Hematopoietic multipotent progenitor cell (in vitro differentiated cells): ENCODE measurements at regions not wholly inside any gene's neighbourhood (a gene's known extent, or its start where the extent isn't known, plus 50 kb on each side); places are given as distances from the start of the nearest gene placed in this dataset.

Experiments
- DNase-seq, 3 donors: peaks; one replicate each; pipeline ENCODE4 v3.0.0-alpha.2; 2011 to 2015; ENCODE audit warnings: low read depth in 2 of 3, low spot score in 2 of 3

DNA sequence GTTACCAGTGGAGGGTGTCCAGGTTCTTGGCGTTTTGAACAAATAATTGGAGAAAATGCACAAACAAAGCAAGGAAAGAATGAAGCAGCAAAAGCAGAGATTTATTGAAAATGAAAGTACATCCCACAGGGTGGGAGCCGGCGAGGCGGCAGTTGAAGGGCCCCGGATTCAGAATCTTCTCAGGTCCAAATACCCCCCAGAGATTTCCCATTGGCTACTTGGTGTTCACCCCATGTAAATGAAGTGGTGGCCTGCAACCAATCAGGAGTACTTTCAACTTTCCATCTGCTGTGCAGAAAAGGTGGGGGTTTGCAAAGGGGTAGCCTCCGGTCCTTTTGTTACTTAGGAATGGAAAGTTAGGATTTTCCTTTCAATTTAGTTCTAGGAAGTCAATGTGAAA lies 1447.0 kb downstream of the C4orf33 start:
- no peak for DNase-seq

DNA sequence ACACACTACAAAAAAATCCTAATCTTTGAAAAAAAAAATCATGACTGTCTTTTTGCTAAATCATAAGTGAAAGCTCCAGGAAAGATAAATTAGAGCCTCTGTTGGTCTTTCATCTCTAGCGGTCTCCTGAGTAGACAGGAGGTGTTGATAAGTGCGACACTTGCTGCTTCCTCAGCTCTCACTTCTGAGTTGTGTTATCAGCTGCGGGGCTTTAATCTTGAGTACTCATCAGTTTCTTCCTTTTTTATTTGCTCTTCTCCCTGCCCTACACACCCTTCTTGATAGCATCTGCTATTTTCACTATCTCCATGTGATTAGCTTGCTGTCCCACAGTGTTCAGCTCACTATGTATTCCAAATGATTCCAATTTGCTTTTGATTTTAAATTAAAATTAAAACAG lies 1449.2 kb downstream of the C4orf33 start:
- no peak for DNase-seq

- DNase-seq: no peak
Measured at GRCh38 chr4:130545596-130545995, 1449.6 kb downstream of the C4orf33 start.

GRCh38 chr4:130559268-130559667 lies 1463.3 kb downstream of the C4orf33 start:
- no peak for DNase-seq

- no peak for DNase-seq
Measured at GRCh38 chr4:130563185-130563888, 1467.4 kb downstream of the C4orf33 start.

DNA sequence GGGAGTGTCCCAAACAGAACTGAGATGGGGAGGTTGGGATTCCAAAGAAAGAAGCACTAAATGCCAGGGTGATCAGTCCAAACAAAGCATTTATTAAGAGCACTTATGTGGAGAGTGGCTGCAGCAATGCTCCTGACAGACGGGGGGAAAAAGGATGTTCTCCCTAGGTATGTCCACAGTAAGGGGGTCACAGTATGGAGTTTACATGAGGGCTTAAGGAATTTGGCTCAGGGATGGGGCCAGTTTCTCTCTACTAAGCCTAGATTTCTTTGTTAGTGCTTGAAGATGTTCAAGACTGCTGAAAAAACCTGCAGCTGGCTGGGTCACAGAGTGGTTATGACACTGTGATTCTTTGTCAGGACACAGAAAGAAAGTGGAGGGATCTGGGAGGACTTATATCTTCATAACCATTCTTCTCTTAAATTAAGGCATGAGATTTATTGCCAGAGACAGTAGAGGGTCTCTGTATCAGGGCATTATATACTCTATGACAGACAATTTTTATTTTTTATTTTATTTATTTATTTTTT lies 1468.0 kb downstream of the C4orf33 start:
- no peak for DNase-seq

GRCh38 chr4:130568746-130569145 lies 1472.8 kb downstream of the C4orf33 start:
- no peak for DNase-seq

DNA sequence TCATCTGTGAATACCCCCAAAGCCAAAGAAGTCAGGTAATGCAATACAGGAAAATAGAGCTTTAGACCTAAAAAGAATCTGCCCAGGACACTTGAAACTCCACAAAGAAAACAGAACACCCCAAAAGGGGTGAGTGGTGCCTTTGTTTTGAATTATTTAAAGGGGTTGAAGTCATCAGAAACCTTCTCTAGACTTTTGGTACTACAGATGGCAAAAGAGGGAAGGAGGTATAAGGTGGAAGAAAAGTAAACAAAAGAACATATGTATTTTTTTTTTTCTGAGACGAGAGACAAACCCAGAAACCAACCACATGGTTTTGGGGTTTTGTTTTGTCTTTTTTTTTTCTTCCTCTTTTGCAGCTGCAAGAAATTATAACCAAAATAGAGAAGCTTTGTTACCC lies 1477.8 kb downstream of the C4orf33 start:
- no peak for DNase-seq

GRCh38 chr4:130574215-130574614 lies 1478.3 kb downstream of the C4orf33 start:
- DNase-seq: no peak

GRCh38 chr4:130576218-130576617 lies 1480.3 kb downstream of the C4orf33 start:
- no peak for DNase-seq

DNA sequence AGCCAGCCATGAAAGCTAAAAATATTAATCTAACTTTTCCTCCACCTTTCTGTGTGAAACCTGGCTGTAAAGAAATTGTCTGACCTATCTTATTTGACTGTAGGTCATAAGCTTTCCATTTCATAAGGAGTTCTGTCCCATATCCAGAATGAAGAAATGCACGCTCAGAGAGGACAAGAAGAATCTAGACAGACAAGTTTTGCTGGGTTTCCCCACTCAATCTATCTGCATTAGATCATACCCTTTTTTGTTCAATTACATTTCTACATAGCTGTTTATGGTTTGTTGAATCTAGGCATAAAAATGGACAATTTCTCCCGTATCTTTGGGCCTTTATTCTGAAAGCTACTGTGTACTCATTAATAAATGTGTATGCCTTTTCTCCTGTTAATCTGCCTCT lies 1495.1 kb downstream of the C4orf33 start:
- no peak for DNase-seq

GRCh38 chr4:130600706-130601105 lies 1504.8 kb downstream of the C4orf33 start:
- no peak for DNase-seq

DNA sequence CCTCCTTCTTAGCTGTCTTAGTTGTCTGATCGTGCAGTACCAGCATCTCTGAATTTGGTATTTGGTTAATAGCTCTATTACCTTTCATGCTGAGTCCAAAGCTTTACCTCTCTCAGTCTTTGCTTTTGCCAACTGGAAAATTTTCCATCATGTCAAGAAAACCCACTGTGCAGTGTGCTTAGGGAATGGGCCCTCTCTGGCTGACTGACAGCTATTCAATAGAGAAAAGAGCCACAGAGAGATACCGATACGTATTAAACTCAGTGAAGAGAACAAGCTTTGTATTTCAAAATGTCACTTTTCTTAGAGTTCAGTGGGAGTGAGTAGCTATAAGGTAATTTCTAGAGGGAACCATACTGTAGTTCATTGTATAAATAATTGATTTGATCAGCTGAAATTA lies 1507.1 kb downstream of the C4orf33 start:
- no peak for DNase-seq

GRCh38 chr4:130608121-130608520 lies 1512.2 kb downstream of the C4orf33 start:
- no peak for DNase-seq

DNA sequence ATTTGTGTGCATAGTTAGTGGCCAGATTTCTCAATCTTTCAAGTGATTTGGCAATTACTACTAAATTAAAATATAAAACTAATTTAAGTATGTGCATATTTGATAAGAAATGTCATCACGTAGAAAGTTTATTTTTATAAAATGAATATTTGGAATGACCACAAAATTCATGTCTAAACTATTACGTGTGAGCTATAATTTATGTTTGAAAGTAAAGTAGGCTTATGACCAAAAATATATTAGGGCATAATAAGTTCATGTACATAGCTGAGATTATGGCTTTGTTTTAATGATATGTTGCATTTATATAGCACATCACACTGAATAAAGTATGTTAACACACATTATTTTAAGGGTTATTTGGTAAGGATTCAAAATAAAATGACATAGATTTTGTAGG lies 1532.6 kb downstream of the C4orf33 start:
- no peak for DNase-seq

GRCh38 chr4:130632731-130633604 lies 1537.0 kb downstream of the C4orf33 start:
- no peak for DNase-seq

DNA sequence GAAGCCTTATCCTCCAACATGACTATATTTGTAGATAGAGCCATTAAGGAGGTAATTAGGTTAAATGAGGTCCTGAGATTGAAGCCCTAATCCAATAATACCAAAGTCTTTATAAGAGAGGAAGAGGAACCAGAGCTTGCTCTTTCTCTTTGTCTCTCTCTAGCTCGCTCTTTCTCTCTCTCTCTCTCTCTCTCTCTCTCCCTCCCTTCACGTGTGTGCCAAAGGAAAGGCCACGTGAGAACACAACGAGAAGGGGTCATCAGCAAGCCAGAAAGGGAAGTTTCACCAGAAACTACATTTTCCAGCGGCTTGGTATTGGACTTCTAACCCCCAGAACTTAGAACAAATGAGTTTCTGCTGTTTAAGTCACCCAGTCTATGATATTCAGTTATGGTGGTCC lies 1540.5 kb downstream of the C4orf33 start:
- DNase-seq: no peak

GRCh38 chr4:130640592-130640991 lies 1544.6 kb downstream of the C4orf33 start:
- no peak for DNase-seq

- DNase-seq: no peak
Measured at GRCh38 chr4:130646886-130647285, 1550.9 kb downstream of the C4orf33 start.

DNA sequence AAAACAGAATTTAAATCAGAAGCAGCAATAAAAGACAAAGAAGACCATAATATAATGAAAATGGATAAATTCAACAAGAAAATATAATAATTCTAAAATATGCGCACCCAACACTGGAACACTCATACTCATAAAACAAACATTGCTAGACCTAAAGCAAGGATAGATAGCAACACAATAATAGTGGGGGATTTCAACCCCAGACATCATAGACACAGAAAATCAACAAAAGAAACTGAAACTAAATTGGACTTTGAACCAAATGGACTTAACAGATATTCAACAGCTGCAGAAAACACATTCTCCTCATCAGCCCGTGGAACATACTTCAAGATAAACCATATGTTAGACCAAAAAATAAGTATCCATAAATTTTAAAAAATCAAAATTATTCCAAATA lies 1552.6 kb downstream of the C4orf33 start:
- DNase-seq: no peak

GRCh38 chr4:130653842-130654241 lies 1557.9 kb downstream of the C4orf33 start:
- DNase-seq: no peak

DNA sequence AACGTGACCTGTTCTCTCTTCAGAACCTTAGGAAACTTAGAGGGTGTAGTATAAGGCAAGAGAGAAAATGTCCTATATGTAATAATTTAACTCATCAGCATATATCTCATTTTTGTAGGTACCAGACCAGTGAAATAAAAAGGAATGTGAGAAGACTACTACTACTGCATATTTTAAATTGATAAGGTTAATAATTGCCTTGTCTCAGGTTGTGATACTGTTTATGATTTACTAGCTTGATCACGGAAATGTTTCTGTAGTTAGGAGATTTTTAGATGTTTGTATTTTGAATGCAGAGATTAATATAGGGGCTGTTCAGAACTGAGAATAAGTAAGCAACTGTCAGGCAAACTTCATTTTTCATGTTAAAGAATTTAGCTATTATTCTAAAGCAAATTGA lies 1563.4 kb downstream of the C4orf33 start:
- no peak for DNase-seq
